Spleen (tissue), 7 donors: ENCODE measurements at regions not wholly inside any gene's neighbourhood (a gene's known extent, or its start where the extent isn't known, plus 50 kb on each side); places are given as distances from the start of the nearest gene placed in this dataset.

Source experiments
- CTCF ChIP-seq, 11 experiments: fragments of 200-600 bp in 7 of 11; fragments of 450-650 bp in 4 of 11; sonication (generic) in 4 of 11; IDR thresholded peaks in 8 of 11; conservative IDR thresholded peaks in 3 of 11; 1 replicate in 7 of 11; 2 replicates in 4 of 11; pipeline versions ENCODE4 v1.4.0 to v1.8.0; 2016 to 2021; ENCODE audit warnings: antibody characterized with exemption in 11 of 11, inconsistent platforms in 4 of 11, mild to moderate bottlenecking in 1 of 11
- POLR2A ChIP-seq, 3 donors: fragments of 450-650 bp; IDR thresholded peaks; one replicate each; pipeline ENCODE4 v1.5.1; 2017; ENCODE audit warnings: antibody characterized with exemption in 3 of 3, mild to moderate bottlenecking in 1 of 3
- POLR2AphosphoS5 ChIP-seq, 3 donors: sonication (generic); formaldehyde crosslinking; IDR thresholded peaks; one replicate each; pipeline ENCODE4 v1.5.1; 2017; ENCODE audit warnings: antibody characterized with exemption in 3 of 3
- donor health status: DM: no; HTN: no; CAD: no; lungs with moderate emphysema.
- donor health status: DM: no; HTN: no; CAD: no.
- donor health status: DM: no; HTN: no; CAD: no.

- TF ChIP-seq CTCF (IDR thresholded peaks at IDR 0.05 in 8 of 11, conservative IDR thresholded peaks at IDR 0.05 in 3 of 11) = no peak
- no peak for TF ChIP-seq POLR2AphosphoS5 (IDR thresholded peaks at IDR 0.05)
- no peak for TF ChIP-seq POLR2A (IDR thresholded peaks at IDR 0.05)
Measured at GRCh38 chr20:48456366-48457192, 371.2 kb downstream of the PREX1 start.
